ENCODE measurements at regions not wholly inside any gene's neighbourhood (a gene's known extent, or its start where the extent isn't known, plus 50 kb on each side); places are given as distances from the start of the nearest gene placed in this dataset.

GRCh38 chr14:53569446-53569845, 387.2 kb downstream of the BMP4 start:
- Mint-ChIP-seq H3K36me3 (ENCODE audit: low read depth) (no peaks in the 10 kb centered on the region), H3K4me1 (no peaks in the 10 kb centered on the region), H3K4me3 (no peak overlapping the region), H3K27ac (no peak overlapping the region), H3K9me3 (no peaks in the 10 kb centered on the region), H3K27me3 (peaks cover 4% of the 10 kb centered on the region)
- CTCF ChIA-PET, result no interaction called here
- no peak for DNase-seq
- POLR2A ChIA-PET, result interaction anchor here (0.7 kb wide), 1 partner anchor 216 kb away, joined by 3 read pairs; no protein-coding TSS in a partner anchor

DNA sequence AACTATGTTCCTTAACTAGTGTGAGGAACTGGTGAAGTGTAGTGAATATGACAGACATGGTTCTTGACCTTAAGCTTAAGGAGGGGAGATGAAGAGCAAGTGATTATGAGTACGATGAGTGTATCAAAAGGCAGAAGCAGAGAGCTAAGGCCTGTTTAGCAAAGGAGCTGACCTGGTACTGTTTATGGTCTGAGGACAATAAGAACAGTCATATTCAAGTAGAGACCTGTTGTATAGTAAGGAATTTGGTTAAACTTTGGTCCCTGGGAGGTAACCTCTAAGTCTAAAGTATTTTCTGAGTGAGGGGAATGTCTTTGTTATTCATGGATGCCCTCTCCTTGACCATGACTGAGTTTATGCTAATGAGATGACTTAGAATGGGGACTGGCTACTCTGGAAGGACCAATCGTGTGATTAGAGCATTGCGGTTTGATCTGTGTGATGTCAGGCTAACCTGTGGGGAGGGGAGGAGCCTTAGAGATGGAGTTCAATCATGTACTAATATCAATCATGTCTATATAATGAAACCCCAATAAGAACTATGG, 389.3 kb downstream of the BMP4 start:
- Mint-ChIP-seq H3K4me1 (no peaks in the 10 kb centered on the region), H3K27ac (no peak overlapping the region), H3K9me3 (no peaks in the 10 kb centered on the region), H3K36me3 (ENCODE audit: low read depth) (no peaks in the 10 kb centered on the region), H3K27me3 (peaks cover 4% of the 10 kb centered on the region), H3K4me3 (no peak overlapping the region)
- no peak for DNase-seq
- ChIA-PET CTCF (no interaction called here), POLR2A (no interaction called here)

DNA sequence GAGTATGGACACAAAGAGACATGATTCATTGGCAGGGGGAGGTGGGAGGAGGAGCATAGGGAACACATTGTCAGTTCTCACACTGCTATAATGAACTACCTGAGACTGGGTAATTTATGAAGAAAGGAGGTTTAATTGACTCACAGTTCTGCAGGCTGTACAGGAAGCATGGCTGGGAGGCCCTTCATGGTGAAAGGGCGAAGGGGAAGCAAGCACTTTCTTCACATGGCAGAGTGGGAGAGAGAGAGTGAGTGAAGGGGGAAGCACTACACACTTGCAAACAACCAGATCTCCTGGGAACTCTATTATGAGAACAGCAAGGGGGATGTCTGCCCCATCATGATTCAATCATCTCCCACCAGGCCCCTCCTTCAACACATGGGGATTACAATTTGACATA, 391.8 kb downstream of the BMP4 start:
- Mint-ChIP-seq H3K27me3 (no peaks in the 10 kb centered on the region), H3K4me1 (no peaks in the 10 kb centered on the region), H3K4me3 (no peak overlapping the region), H3K27ac (no peak overlapping the region), H3K36me3 (ENCODE audit: low read depth) (no peaks in the 10 kb centered on the region), H3K9me3 (peaks cover 6% of the 10 kb centered on the region)
- ChIA-PET POLR2A (no interaction called here), CTCF (no interaction called here)
- no peak for DNase-seq

- no peaks in the 10 kb centered on the region for H3K4me1 Mint-ChIP-seq
- CTCF ChIA-PET, result no interaction called here
- no peak overlapping the region for H3K27ac Mint-ChIP-seq
- no peaks in the 10 kb centered on the region for H3K27me3 Mint-ChIP-seq
- H3K9me3 Mint-ChIP-seq, result peaks cover 6% of the 10 kb centered on the region
- H3K36me3 Mint-ChIP-seq (ENCODE audit: low read depth), result no peaks in the 10 kb centered on the region
- H3K4me3 Mint-ChIP-seq, result no peak overlapping the region
- DNase-seq, result no peak
- POLR2A ChIA-PET, result no interaction called here
Measured at GRCh38 chr14:53563628-53564027, 393.0 kb downstream of the BMP4 start.

DNA sequence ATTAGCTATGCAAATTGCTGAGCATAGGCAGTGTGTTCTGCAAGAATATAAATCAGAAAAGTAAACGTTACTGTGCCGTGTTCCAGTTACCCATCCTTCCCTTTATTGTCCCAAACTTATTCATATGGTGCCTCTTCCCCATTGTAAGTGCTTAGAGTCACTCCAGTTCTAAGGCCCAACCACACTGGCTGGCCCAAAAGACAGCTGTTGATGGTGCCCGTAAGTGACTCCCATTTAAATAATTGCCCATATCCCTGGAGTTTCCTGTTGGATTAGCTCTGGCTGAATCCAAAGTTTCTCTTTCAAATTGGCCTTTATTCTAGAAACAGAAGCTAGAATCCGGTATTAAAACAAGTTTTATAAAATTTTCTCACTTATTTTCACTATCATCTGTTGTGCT, 400.1 kb upstream of the DDHD1 start:
- CTCF ChIA-PET, result no interaction called here
- Mint-ChIP-seq H3K4me1 (no peaks in the 10 kb centered on the region), H3K9me3 (peaks cover 4% of the 10 kb centered on the region)

GRCh38 chr14:53551862-53552261, 398.7 kb upstream of the DDHD1 start:
- ChIA-PET CTCF (no interaction called here), POLR2A (no interaction called here)
- Mint-ChIP-seq H3K4me3 (no peak overlapping the region), H3K27me3 (no peaks in the 10 kb centered on the region), H3K36me3 (ENCODE audit: low read depth) (no peaks in the 10 kb centered on the region), H3K9me3 (peaks cover 4% of the 10 kb centered on the region), H3K4me1 (no peaks in the 10 kb centered on the region), H3K27ac (no peak overlapping the region)
- no peak for DNase-seq

More for the DNA sequence above, 400.1 kb upstream of the DDHD1 start:
- no peak for DNase-seq
- POLR2A ChIA-PET, result no interaction called here
- no peaks in the 10 kb centered on the region for H3K27me3 Mint-ChIP-seq
- no peak overlapping the region for H3K27ac Mint-ChIP-seq
- no peak overlapping the region for H3K4me3 Mint-ChIP-seq
- H3K36me3 Mint-ChIP-seq (ENCODE audit: low read depth), result no peaks in the 10 kb centered on the region

GRCh38 chr14:53550776-53551175, 397.7 kb upstream of the DDHD1 start:
- Mint-ChIP-seq H3K36me3 (ENCODE audit: low read depth) (no peaks in the 10 kb centered on the region), H3K9me3 (peaks cover 4% of the 10 kb centered on the region), H3K27ac (no peak overlapping the region), H3K27me3 (no peaks in the 10 kb centered on the region), H3K4me3 (no peak overlapping the region), H3K4me1 (no peaks in the 10 kb centered on the region)
- CTCF ChIA-PET, result no interaction called here
- POLR2A ChIA-PET, result no interaction called here
- no peak for DNase-seq

GRCh38 chr14:53549956-53550355, 396.8 kb upstream of the DDHD1 start:
- Mint-ChIP-seq H3K36me3 (ENCODE audit: low read depth) (no peaks in the 10 kb centered on the region), H3K27ac (no peak overlapping the region), H3K4me3 (no peak overlapping the region), H3K27me3 (no peaks in the 10 kb centered on the region), H3K9me3 (peaks cover 4% of the 10 kb centered on the region), H3K4me1 (no peaks in the 10 kb centered on the region)
- no peak for DNase-seq
- POLR2A ChIA-PET, result no interaction called here
- CTCF ChIA-PET, result no interaction called here

DNA sequence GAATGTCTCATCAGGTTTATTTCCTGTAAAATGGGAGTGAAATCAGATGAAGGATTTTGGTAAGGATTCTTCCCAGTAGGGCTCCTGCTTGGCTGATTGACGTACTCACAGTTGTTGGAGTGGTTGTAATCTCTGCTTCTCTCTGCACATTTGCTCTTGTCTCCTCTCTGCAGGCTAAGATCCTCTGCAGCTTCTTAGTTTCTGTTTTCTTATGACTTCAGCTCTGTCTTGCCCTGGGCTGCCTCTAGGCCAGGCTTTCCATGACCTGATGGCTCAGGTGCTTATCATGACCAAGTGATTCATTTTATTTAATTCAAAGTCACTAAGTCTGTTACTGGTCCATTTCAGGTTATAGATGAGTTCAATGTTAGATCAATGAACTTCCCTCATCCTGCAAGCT, 394.5 kb upstream of the DDHD1 start:
- ChIA-PET POLR2A (no interaction called here), CTCF (interaction anchor here (1.1 kb wide), 1 partner anchor 800 kb away, joined by 3 read pairs; no protein-coding TSS in a partner anchor)
- no peak for DNase-seq
- Mint-ChIP-seq H3K27ac (no peak overlapping the region), H3K27me3 (no peaks in the 10 kb centered on the region), H3K9me3 (peaks cover 2% of the 10 kb centered on the region), H3K36me3 (ENCODE audit: low read depth) (no peaks in the 10 kb centered on the region), H3K4me1 (no peaks in the 10 kb centered on the region), H3K4me3 (no peak overlapping the region)

- ChIA-PET CTCF (no interaction called here), POLR2A (no interaction called here)
- Mint-ChIP-seq H3K4me1 (no peaks in the 10 kb centered on the region), H3K27me3 (no peaks in the 10 kb centered on the region), H3K27ac (no peak overlapping the region), H3K4me3 (no peak overlapping the region), H3K36me3 (ENCODE audit: low read depth) (no peaks in the 10 kb centered on the region), H3K9me3 (peaks cover 2% of the 10 kb centered on the region)
- no peak for DNase-seq
Measured at GRCh38 chr14:53545217-53545616, 392.1 kb upstream of the DDHD1 start.

GRCh38 chr14:53542732-53543131, 389.6 kb upstream of the DDHD1 start:
- H3K36me3 Mint-ChIP-seq (ENCODE audit: low read depth), result no peaks in the 10 kb centered on the region
- DNase-seq, result no peak
- ChIA-PET CTCF (no interaction called here), POLR2A (no interaction called here)
- no peak overlapping the region for H3K27ac Mint-ChIP-seq
- H3K27me3 Mint-ChIP-seq, result no peaks in the 10 kb centered on the region
- no peak overlapping the region for H3K4me3 Mint-ChIP-seq
- H3K9me3 Mint-ChIP-seq, result no peaks in the 10 kb centered on the region
- no peaks in the 10 kb centered on the region for H3K4me1 Mint-ChIP-seq

- Mint-ChIP-seq H3K9me3 (no peaks in the 10 kb centered on the region), H3K4me1 (no peaks in the 10 kb centered on the region), H3K27ac (no peak overlapping the region), H3K4me3 (no peak overlapping the region), H3K36me3 (ENCODE audit: low read depth) (no peaks in the 10 kb centered on the region), H3K27me3 (no peaks in the 10 kb centered on the region)
- POLR2A ChIA-PET, result no interaction called here
- DNase-seq, result no peak
- CTCF ChIA-PET, result no interaction called here
Measured at GRCh38 chr14:53541411-53541810, 388.3 kb upstream of the DDHD1 start.

GRCh38 chr14:53539489-53540126, 386.5 kb upstream of the DDHD1 start:
- CTCF ChIA-PET, result interaction anchor here (1.0 to 1.6 kb wide), 3 partner anchors 76 to 808 kb away, joined by 3 to 4 read pairs (median 4); no protein-coding TSS in a partner anchor
- Mint-ChIP-seq H3K27me3 (no peaks in the 10 kb centered on the region), H3K9me3 (no peaks in the 10 kb centered on the region), H3K27ac (no peak overlapping the region), H3K4me3 (no peak overlapping the region), H3K4me1 (no peaks in the 10 kb centered on the region), H3K36me3 (ENCODE audit: low read depth) (no peaks in the 10 kb centered on the region)
- POLR2A ChIA-PET, result no interaction called here
- peak; percentile 56 for DNase-seq

DNA sequence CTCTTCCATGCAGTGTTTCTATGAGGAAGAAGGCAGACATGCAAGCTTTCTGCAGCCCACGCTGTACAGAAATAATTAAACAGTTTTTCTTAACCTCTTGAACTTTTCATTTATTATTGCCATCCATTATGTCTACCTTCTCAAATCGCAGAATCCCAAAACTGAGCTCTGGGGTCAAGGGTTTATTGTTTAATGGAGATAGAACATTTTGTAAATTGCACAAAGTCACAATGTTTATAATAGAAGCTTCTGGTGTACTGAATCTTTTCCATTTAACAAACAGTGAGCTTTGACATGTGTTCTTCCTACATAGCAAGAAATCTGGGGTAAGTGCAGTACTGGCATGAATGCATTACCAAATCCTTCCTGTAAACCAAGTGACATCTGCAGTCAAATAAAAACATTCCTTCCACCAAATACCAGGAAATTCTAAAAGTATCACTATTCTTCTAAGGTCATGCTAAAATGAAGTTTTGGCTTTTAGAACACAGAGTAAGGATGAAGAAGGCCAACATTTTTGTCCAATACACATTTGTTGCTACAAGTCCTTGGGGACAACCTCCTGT, 385.3 kb upstream of the DDHD1 start:
- ChIA-PET CTCF (interaction anchor here (0.8 to 1.9 kb wide), 3 partner anchors 633 to 791 kb away, joined by 3 to 6 read pairs (median 3); no protein-coding TSS in a partner anchor), POLR2A (no interaction called here)
- Mint-ChIP-seq H3K9me3 (no peaks in the 10 kb centered on the region), H3K27me3 (no peaks in the 10 kb centered on the region), H3K27ac (no peak overlapping the region), H3K4me3 (no peak overlapping the region), H3K36me3 (ENCODE audit: low read depth) (no peaks in the 10 kb centered on the region), H3K4me1 (no peaks in the 10 kb centered on the region)
- no peak for DNase-seq
